ENCODE measurements at regions not wholly inside any gene's neighbourhood (a gene's known extent, or its start where the extent isn't known, plus 50 kb on each side); places are given as distances from the start of the nearest gene placed in this dataset.

- no peaks in the 10 kb centered on the region for H3K27me3 ChIP-seq (ENCODE audit: insufficient read depth, low read length)
- no peak overlapping the region for H2BK12ac ChIP-seq (ENCODE audit: insufficient read length, low read depth, low read length)
- no peak overlapping the region for H3K4me2 ChIP-seq (ENCODE audit: insufficient read depth, insufficient read length, low read length)
- no peaks in the 10 kb centered on the region for H3K23me2 ChIP-seq (ENCODE audit: insufficient read length, low read depth, low read length, poor library complexity, severe bottlenecking)
- no CpG with 5 or more reads among the region's 6 CpGs for WGBS (ENCODE audit: extremely low coverage, insufficient read length, low lambda C conversion rate)
- no peak overlapping the region for H4K5ac ChIP-seq (ENCODE audit: insufficient read length, low read depth, low read length)
- H2BK5ac ChIP-seq (ENCODE audit: insufficient read length, low read length) = no peak overlapping the region
- Mint-ChIP-seq H3K4me1 (no peaks in the 10 kb centered on the region), H3K27ac (no peak overlapping the region), H3K36me3 (ENCODE audit: insufficient read depth in 1 of 3, low read depth in 3 of 3) (peaks cover 0 to 2% (median 0%) of the 10 kb centered on the region in 3 experiments; a peak in 2 of 7 replicates), H3K9me3 (peaks cover 2 to 4% of the 10 kb centered on the region in 2 experiments; a peak in 2 of 5 replicates), H3K27me3 (ENCODE audit: low read depth) (no peaks in the 10 kb centered on the region; the same call in 1 of the 2 replicates), H3K4me3 (no peak overlapping the region)
- no peaks in the 10 kb centered on the region for H3K4me1 ChIP-seq (ENCODE audit: insufficient read depth, low read length)
- no peak overlapping the region for H3K18ac ChIP-seq (ENCODE audit: insufficient read length, low read depth, low read length)
- H2AFZ ChIP-seq (ENCODE audit: low read length) = no peak overlapping the region
- H3K56ac ChIP-seq (ENCODE audit: insufficient read length, low read depth, low read length) = no peak overlapping the region
- H3K14ac ChIP-seq (ENCODE audit: insufficient read depth, low read length) = no peak overlapping the region
- H2AK5ac ChIP-seq (ENCODE audit: insufficient read length, low read length) = no peak overlapping the region
- H4K8ac ChIP-seq (replicated peaks; ENCODE audit: insufficient read length, low read depth, low read length) = no peak overlapping the region
- no peak overlapping the region for H4K91ac ChIP-seq (ENCODE audit: insufficient read length, low read depth, low read length)
- H3K4ac ChIP-seq (ENCODE audit: low read depth, low read length) = no peak overlapping the region
- no peak overlapping the region for H3K27ac ChIP-seq (ENCODE audit: insufficient read length, low read depth, low read length)
- H3K23ac ChIP-seq (ENCODE audit: insufficient read length, low read depth, low read length) = no peak overlapping the region
- H2BK120ac ChIP-seq (ENCODE audit: low read depth, low read length, poor library complexity, severe bottlenecking) = no peak overlapping the region
- no peaks in the 10 kb centered on the region for H4K20me1 ChIP-seq (ENCODE audit: control insufficient read depth, insufficient read depth, insufficient read length)
- H2BK15ac ChIP-seq (ENCODE audit: low read depth, low read length) = no peak overlapping the region
- H3T11ph ChIP-seq (ENCODE audit: low read length) = no peak overlapping the region
- H3K9ac ChIP-seq (ENCODE audit: extremely low read depth, insufficient read length, low read length) = no peak overlapping the region
- no peaks in the 10 kb centered on the region for H3K79me2 ChIP-seq (ENCODE audit: insufficient read depth, low read length)
- TF ChIP-seq CTCF (conservative IDR thresholded peaks at IDR 0.05) = no peak
- DNase-seq = no peak
- no peaks in the 10 kb centered on the region for H3K9me3 ChIP-seq (ENCODE audit: control insufficient read depth, low read depth, low read length)
- H2BK20ac ChIP-seq (ENCODE audit: low read depth, low read length, poor library complexity, severe bottlenecking) = no peak overlapping the region
- no peaks in the 10 kb centered on the region for H3K79me1 ChIP-seq (ENCODE audit: insufficient read depth, low read depth, low read length, poor library complexity, severe bottlenecking)
Observed at GRCh38 chr2:220871909-220872308, 700.2 kb downstream of the EPHA4 start.
